ENCODE measurements at regions not wholly inside any gene's neighbourhood (a gene's known extent, or its start where the extent isn't known, plus 50 kb on each side); places are given as distances from the start of the nearest gene placed in this dataset.

- TF ChIP-seq POLR2AphosphoS5 (IDR thresholded peaks at IDR 0.05) (peak; percentile 26 to 52), POLR2A (IDR thresholded peaks at IDR 0.05; ENCODE audit: low read depth) (no peak), CTCF (IDR thresholded peaks at IDR 0.05) (peak; percentile 77 to 85 (median 83))
Measured at GRCh38 chr9:108565651-108566378, 290.0 kb downstream of the ACTL7B start.
